HG03565 (cell line): ENCODE measurements at regions not wholly inside any gene's neighbourhood (a gene's known extent, or its start where the extent isn't known, plus 50 kb on each side); places are given as distances from the start of the nearest gene placed in this dataset.
"Not testable (repeated sequence)": the region's sequence is repeated elsewhere in the genome, so short reads cannot be mapped to it uniquely, and the experiment has no call there.

Experiments
- ATAC-seq: cut with Tn5 transposase; IDR thresholded peaks from one replicate; pipeline ENCODE4 v1.9.1; 2021; ENCODE audit warnings: mild to moderate bottlenecking, moderate library complexity; ENCODE audit not compliant: unreplicated experiment

GRCh38 chr13:67410645-67411044 lies 180.5 kb upstream of the PCDH9 start:
- no peak for ATAC-seq

- no peak for ATAC-seq
Measured at GRCh38 chr13:67408798-67409197, 178.7 kb upstream of the PCDH9 start.

- no peak for ATAC-seq
Measured at GRCh38 chr13:67402546-67402945, 172.4 kb upstream of the PCDH9 start.

- no peak for ATAC-seq
Measured at GRCh38 chr13:67395577-67395976, 165.4 kb upstream of the PCDH9 start.

GRCh38 chr13:67392014-67392413 lies 161.9 kb upstream of the PCDH9 start:
- ATAC-seq, result no peak

- no peak for ATAC-seq
Measured at GRCh38 chr13:67390462-67391086, 160.4 kb upstream of the PCDH9 start.

GRCh38 chr13:67389171-67389570 lies 159.0 kb upstream of the PCDH9 start:
- ATAC-seq, result no peak

- ATAC-seq, result not testable (repeated sequence)
Measured at GRCh38 chr13:67383109-67383757, 153.1 kb upstream of the PCDH9 start.

- ATAC-seq, result no peak
Measured at GRCh38 chr13:67377919-67378318, 147.8 kb upstream of the PCDH9 start.

GRCh38 chr13:67374391-67374790 lies 144.3 kb upstream of the PCDH9 start:
- ATAC-seq, result no peak

GRCh38 chr13:67372868-67373464 lies 142.8 kb upstream of the PCDH9 start:
- no peak for ATAC-seq

GRCh38 chr13:67369895-67370660 lies 139.9 kb upstream of the PCDH9 start:
- ATAC-seq, result no peak

- no peak for ATAC-seq
Measured at GRCh38 chr13:67367399-67367798, 137.3 kb upstream of the PCDH9 start.

- no peak for ATAC-seq
Measured at GRCh38 chr13:67366533-67366932, 136.4 kb upstream of the PCDH9 start.

- ATAC-seq, result no peak
Measured at GRCh38 chr13:67355812-67356476, 125.8 kb upstream of the PCDH9 start.

- ATAC-seq, result no peak
Measured at GRCh38 chr13:67353941-67354340, 123.8 kb upstream of the PCDH9 start.

- ATAC-seq, result no peak
Measured at GRCh38 chr13:67353031-67353430, 122.9 kb upstream of the PCDH9 start.

- ATAC-seq, result no peak
Measured at GRCh38 chr13:67351909-67352308, 121.8 kb upstream of the PCDH9 start.

GRCh38 chr13:67351114-67351513 lies 121.0 kb upstream of the PCDH9 start:
- ATAC-seq, result no peak

- no peak for ATAC-seq
Measured at GRCh38 chr13:67343777-67344176, 113.6 kb upstream of the PCDH9 start.

- ATAC-seq, result no peak
Measured at GRCh38 chr13:67341406-67341805, 111.3 kb upstream of the PCDH9 start.
